ENCODE measurements at regions not wholly inside any gene's neighbourhood (a gene's known extent, or its start where the extent isn't known, plus 50 kb on each side); places are given as distances from the start of the nearest gene placed in this dataset.

GRCh38 chr11:115631609-115632008 is 127.4 kb upstream of the CADM1 start (continued):
- TF ChIP-seq IKZF5 (CRISPR knock-in tag; IDR thresholded peaks at IDR 0.05) (no peak), PAWR (CRISPR knock-in tag; IDR thresholded peaks at IDR 0.05; ENCODE audit: borderline replicate concordance) (no peak), MED8 (CRISPR knock-in tag; IDR thresholded peaks at IDR 0.05; ENCODE audit: insufficient replicate concordance) (no peak), SRF (IDR thresholded peaks at IDR 0.05; ENCODE audit: low read depth, low read length) (no peak), ZNF577 (CRISPR knock-in tag; IDR thresholded peaks at IDR 0.05; ENCODE audit: borderline replicate concordance, low read depth) (no peak), MAFF (IDR thresholded peaks at IDR 0.05; ENCODE audit: low read depth, low read length) (no peak), ZNF678 (CRISPR knock-in tag; IDR thresholded peaks at IDR 0.05) (no peak), ZNF879 (CRISPR knock-in tag; IDR thresholded peaks at IDR 0.05) (no peak), FOXA3 (CRISPR knock-in tag; IDR thresholded peaks at IDR 0.05) (0 out of 2 replicates have a peak, but pooled peaks have one; percentile 26), EP300 (IDR thresholded peaks at IDR 0.05; ENCODE audit: low read depth in 2 of 2, low read length in 2 of 2) (peak in 1 of 2 experiments; percentile 26; a peak in 1 of 4 replicates), EP300 (CRISPR knock-in tag; IDR thresholded peaks at IDR 0.05; ENCODE audit: borderline replicate concordance) (no peak), ZNF747 (CRISPR knock-in tag; IDR thresholded peaks at IDR 0.05; ENCODE audit: borderline replicate concordance) (no peak), FOXA1 (IDR thresholded peaks at IDR 0.05) (no peak), FOXA1 (CRISPR knock-in tag; IDR thresholded peaks at IDR 0.05) (peak; percentile 46), ZNF484 (CRISPR knock-in tag; IDR thresholded peaks at IDR 0.05; ENCODE audit: borderline replicate concordance, low read depth) (no peak), ZBTB2 (CRISPR knock-in tag; IDR thresholded peaks at IDR 0.05; ENCODE audit: low read depth) (no peak), ARNT (IDR thresholded peaks at IDR 0.05) (no peak), ZNF20 (CRISPR knock-in tag; IDR thresholded peaks at IDR 0.05) (no peak), ARHGAP35 (CRISPR knock-in tag; IDR thresholded peaks at IDR 0.05; ENCODE audit: borderline replicate concordance) (no peak), NCOA2 (CRISPR knock-in tag; IDR thresholded peaks at IDR 0.05) (peak; percentile 55; the same call in 1 of the 2 replicates), MBNL3 (CRISPR knock-in tag; conservative IDR thresholded peaks at IDR 0.05) (no peak), ZNF772 (CRISPR knock-in tag; IDR thresholded peaks at IDR 0.05) (no peak), KAT7 (CRISPR knock-in tag; IDR thresholded peaks at IDR 0.05; ENCODE audit: borderline replicate concordance) (no peak)
- TF ChIP-seq, protein P1, sequence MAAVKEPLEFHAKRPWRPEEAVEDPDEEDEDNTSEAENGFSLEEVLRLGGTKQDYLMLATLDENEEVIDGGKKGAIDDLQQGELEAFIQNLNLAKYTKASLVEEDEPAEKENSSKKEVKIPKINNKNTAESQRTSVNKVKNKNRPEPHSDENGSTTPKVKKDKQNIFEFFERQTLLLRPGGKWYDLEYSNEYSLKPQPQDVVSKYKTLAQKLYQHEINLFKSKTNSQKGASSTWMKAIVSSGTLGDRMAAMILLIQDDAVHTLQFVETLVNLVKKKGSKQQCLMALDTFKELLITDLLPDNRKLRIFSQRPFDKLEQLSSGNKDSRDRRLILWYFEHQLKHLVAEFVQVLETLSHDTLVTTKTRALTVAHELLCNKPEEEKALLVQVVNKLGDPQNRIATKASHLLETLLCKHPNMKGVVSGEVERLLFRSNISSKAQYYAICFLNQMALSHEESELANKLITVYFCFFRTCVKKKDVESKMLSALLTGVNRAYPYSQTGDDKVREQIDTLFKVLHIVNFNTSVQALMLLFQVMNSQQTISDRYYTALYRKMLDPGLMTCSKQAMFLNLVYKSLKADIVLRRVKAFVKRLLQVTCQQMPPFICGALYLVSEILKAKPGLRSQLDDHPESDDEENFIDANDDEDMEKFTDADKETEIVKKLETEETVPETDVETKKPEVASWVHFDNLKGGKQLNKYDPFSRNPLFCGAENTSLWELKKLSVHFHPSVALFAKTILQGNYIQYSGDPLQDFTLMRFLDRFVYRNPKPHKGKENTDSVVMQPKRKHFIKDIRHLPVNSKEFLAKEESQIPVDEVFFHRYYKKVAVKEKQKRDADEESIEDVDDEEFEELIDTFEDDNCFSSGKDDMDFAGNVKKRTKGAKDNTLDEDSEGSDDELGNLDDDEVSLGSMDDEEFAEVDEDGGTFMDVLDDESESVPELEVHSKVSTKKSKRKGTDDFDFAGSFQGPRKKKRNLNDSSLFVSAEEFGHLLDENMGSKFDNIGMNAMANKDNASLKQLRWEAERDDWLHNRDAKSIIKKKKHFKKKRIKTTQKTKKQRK (IDR thresholded peaks at IDR 0.05; ENCODE audit: low read length): no peak
- TF ChIP-seq, protein P2, sequence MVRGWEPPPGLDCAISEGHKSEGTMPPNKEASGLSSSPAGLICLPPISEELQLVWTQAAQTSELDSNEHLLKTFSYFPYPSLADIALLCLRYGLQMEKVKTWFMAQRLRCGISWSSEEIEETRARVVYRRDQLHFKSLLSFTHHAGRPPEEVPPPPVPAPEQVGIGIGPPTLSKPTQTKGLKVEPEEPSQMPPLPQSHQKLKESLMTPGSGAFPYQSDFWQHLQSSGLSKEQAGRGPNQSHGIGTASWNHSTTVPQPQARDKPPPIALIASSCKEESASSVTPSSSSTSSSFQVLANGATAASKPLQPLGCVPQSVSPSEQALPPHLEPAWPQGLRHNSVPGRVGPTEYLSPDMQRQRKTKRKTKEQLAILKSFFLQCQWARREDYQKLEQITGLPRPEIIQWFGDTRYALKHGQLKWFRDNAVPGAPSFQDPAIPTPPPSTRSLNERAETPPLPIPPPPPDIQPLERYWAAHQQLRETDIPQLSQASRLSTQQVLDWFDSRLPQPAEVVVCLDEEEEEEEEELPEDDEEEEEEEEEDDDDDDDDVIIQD (CRISPR knock-in tag; IDR thresholded peaks at IDR 0.05; ENCODE audit: low read depth): no peak

Measured in HepG2 (cell line).